Thyroid gland (tissue), 4 donors: ENCODE measurements at regions not wholly inside any gene's neighbourhood (a gene's known extent, or its start where the extent isn't known, plus 50 kb on each side); places are given as distances from the start of the nearest gene placed in this dataset.

Experiments used
- DNase-seq, 2 donors: peaks; one replicate each; pipeline ENCODE4 v3.0.0-alpha.2; 2019
- H3K27ac ChIP-seq, 3 donors: fragments of 200-600 bp; sonication (generic); 1 replicate in 2 of 3; 2 replicates in 1 of 3; pipeline ENCODE4 v1.5.1; 2016 to 2019; ENCODE audit warnings: mild to moderate bottlenecking in 1 of 3, moderate library complexity in 1 of 3
- H3K27me3 ChIP-seq: fragments of 200-600 bp; sonication (generic); one replicate; pipeline ENCODE4 v1.5.1; 2019
- H3K36me3 ChIP-seq, 2 donors: fragments of 200-600 bp; sonication (generic); one replicate each; pipeline ENCODE4 v1.5.1; 2016 to 2019
- H3K4me1 ChIP-seq, 2 donors: fragments of 200-600 bp; sonication (generic); one replicate each; pipeline ENCODE4 v1.5.1; 2017 to 2019
- H3K4me3 ChIP-seq, 3 donors: fragments of 200-600 bp; sonication (generic); replicated peaks in 1 of 3; 1 replicate in 2 of 3; 2 replicates in 1 of 3; pipeline ENCODE4 v1.5.1; 2016; ENCODE audit warnings: mild to moderate bottlenecking in 1 of 3
- H3K9me3 ChIP-seq: fragments of 200-600 bp; sonication (generic); one replicate; pipeline ENCODE4 v1.5.1; 2017
- POLR2A ChIP-seq, 2 donors: fragments of 450-650 bp; IDR thresholded peaks; one replicate each; pipeline ENCODE4 v1.6.1; 2017; ENCODE audit warnings: antibody characterized with exemption in 2 of 2, mild to moderate bottlenecking in 2 of 2, moderate library complexity in 1 of 2
- WGBS, 2 donors: methylation state at CpG; one replicate each; pipeline ENCODE4 v1.1.5; 2017; 5-methylcytosine and 5-hydroxymethylcytosine counted together
- intact Hi-C: fragments of 100-400 bp; cut with DNase I; formaldehyde crosslinking; loops from one replicate; pipeline ENCODE4 v1.15.1; 2023
- TF ChIP-seq, protein P1 (sequence below), 6 experiments: fragments of 200-600 bp in 3 of 6; fragments of 450-650 bp in 3 of 6; sonication (generic) in 3 of 6; IDR thresholded peaks; one replicate each; pipeline ENCODE4 v1.5.1; 2016 to 2019; ENCODE audit warnings: antibody characterized with exemption in 6 of 6, mild to moderate bottlenecking in 2 of 6, inconsistent platforms in 1 of 6, moderate library complexity in 1 of 6

- no peak overlapping the region for H3K27ac ChIP-seq
- H3K4me3 ChIP-seq, result no peak overlapping the region
- 71 to 83% methylated on average over 2 of the region's 2 CpGs for WGBS, 2 donors
- no peaks in the 10 kb centered on the region for H3K4me1 ChIP-seq
- intact Hi-C loops, result no loop called here
- no peaks in the 10 kb centered on the region for H3K36me3 ChIP-seq
- TF ChIP-seq POLR2A (IDR thresholded peaks at IDR 0.05), result no peak
- TF ChIP-seq, protein P1, sequence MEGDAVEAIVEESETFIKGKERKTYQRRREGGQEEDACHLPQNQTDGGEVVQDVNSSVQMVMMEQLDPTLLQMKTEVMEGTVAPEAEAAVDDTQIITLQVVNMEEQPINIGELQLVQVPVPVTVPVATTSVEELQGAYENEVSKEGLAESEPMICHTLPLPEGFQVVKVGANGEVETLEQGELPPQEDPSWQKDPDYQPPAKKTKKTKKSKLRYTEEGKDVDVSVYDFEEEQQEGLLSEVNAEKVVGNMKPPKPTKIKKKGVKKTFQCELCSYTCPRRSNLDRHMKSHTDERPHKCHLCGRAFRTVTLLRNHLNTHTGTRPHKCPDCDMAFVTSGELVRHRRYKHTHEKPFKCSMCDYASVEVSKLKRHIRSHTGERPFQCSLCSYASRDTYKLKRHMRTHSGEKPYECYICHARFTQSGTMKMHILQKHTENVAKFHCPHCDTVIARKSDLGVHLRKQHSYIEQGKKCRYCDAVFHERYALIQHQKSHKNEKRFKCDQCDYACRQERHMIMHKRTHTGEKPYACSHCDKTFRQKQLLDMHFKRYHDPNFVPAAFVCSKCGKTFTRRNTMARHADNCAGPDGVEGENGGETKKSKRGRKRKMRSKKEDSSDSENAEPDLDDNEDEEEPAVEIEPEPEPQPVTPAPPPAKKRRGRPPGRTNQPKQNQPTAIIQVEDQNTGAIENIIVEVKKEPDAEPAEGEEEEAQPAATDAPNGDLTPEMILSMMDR (IDR thresholded peaks at IDR 0.05), result no peak
- no peaks in the 10 kb centered on the region for H3K27me3 ChIP-seq
- DNase-seq, result no peak
- no peaks in the 10 kb centered on the region for H3K9me3 ChIP-seq
Measured at GRCh38 chr3:77917225-77917624, 877.3 kb downstream of the ROBO2 start.

DNA sequence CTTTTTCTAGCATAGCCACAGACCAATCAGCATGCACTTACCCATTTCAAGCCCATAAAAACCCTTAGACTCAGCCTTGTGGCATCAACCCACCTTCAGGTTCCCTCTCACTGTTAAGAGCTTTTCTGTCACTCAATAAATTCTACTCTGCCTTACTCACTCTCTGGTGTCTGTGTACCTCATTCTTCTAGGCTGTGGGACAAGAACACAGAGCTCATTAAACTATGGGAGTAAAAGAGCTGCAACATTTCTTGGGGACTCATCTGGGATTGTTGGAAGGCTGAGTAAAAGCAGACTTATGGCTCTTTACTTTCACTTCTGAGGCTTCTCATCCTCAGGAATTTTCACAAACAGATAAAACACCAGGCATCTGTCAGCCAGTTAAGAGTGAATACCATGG, 879.3 kb downstream of the ROBO2 start:
- Histone ChIP-seq H3K27ac (no peak overlapping the region), H3K27me3 (no peaks in the 10 kb centered on the region), H3K36me3 (no peaks in the 10 kb centered on the region), H3K4me1 (no peaks in the 10 kb centered on the region), H3K4me3 (no peak overlapping the region), H3K9me3 (no peaks in the 10 kb centered on the region)
- intact Hi-C loops, result no loop called here
- TF ChIP-seq, protein P1 (IDR thresholded peaks at IDR 0.05), result no peak
- no peak for TF ChIP-seq POLR2A (IDR thresholded peaks at IDR 0.05)
- DNase-seq, result no peak

DNA sequence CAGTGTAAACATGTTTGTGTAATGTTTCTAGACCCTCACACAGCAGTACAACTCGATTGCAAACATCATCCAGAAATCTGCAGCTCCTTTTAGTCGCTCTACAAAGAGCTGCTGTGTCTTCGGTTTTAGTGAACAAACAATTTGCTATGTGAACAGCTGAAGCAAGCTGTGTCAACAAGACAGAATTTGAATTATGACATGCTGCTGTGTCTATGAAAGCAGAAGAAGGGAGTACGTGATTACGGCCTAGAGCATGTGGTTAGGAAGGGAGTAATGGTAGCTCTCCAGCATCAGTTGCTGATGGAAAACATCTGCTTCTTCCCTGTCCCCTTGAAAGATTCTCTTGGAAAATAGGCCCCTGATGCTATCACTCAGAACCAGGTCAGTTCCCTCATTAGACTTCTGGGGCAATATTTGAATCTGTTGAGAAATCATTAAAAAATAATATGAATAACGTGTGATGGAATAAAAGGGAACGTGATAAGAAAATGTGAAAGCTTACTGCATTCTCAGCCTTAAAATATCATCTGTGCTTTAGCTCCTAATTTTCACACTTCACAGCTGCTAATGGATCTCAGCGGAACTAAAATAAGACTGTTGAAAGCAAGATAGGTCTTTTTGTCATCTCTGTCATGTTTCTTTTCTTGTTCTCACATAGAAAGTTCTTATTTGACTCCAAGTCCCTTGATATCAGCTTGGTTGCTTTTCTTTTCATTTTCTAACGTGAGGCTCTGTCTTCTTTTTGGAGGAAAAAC, 891.5 kb downstream of the ROBO2 start:
- Histone ChIP-seq H3K4me1 (no peaks in the 10 kb centered on the region), H3K27me3 (no peaks in the 10 kb centered on the region), H3K9me3 (no peaks in the 10 kb centered on the region), H3K4me3 (no peak overlapping the region), H3K27ac (no peak overlapping the region), H3K36me3 (no peaks in the 10 kb centered on the region)
- DNase-seq, result no peak
- WGBS, 2 donors, result 78 to 80% methylated on average over 9 of the region's 9 CpGs
- intact Hi-C loops, result no loop called here
- no peak for TF ChIP-seq POLR2A (IDR thresholded peaks at IDR 0.05)
- TF ChIP-seq, protein P1 (IDR thresholded peaks at IDR 0.05), result no peak

- H3K4me3 ChIP-seq, result no peak overlapping the region
- TF ChIP-seq, protein P1 (IDR thresholded peaks at IDR 0.05), result no peak
- TF ChIP-seq POLR2A (IDR thresholded peaks at IDR 0.05), result no peak
- no peak for DNase-seq
- H3K4me1 ChIP-seq, result no peaks in the 10 kb centered on the region
- intact Hi-C loops, result no loop called here
- no peaks in the 10 kb centered on the region for H3K27me3 ChIP-seq
- H3K36me3 ChIP-seq, result no peaks in the 10 kb centered on the region
- 83 to 85% methylated on average over 1 of the region's 1 CpG for WGBS, 2 donors
- H3K9me3 ChIP-seq, result no peaks in the 10 kb centered on the region
- no peak overlapping the region for H3K27ac ChIP-seq
Measured at GRCh38 chr3:77932926-77933325, 893.0 kb downstream of the ROBO2 start.

- TF ChIP-seq POLR2A (IDR thresholded peaks at IDR 0.05), result no peak
- TF ChIP-seq, protein P1 (IDR thresholded peaks at IDR 0.05), result no peak
- intact Hi-C loops, result no loop called here
- DNase-seq, result no peak
- no peak overlapping the region for H3K27ac ChIP-seq
- no peaks in the 10 kb centered on the region for H3K27me3 ChIP-seq
- 93 to 96% methylated on average over 2 of the region's 2 CpGs for WGBS, 2 donors
- no peaks in the 10 kb centered on the region for H3K4me1 ChIP-seq
- H3K36me3 ChIP-seq, result no peaks in the 10 kb centered on the region
- no peaks in the 10 kb centered on the region for H3K9me3 ChIP-seq
- H3K4me3 ChIP-seq, result no peak overlapping the region
Measured at GRCh38 chr3:77933926-77934325, 894.0 kb downstream of the ROBO2 start.
